ENCODE measurements at regions not wholly inside any gene's neighbourhood (a gene's known extent, or its start where the extent isn't known, plus 50 kb on each side); places are given as distances from the start of the nearest gene placed in this dataset.
A peak's percentile ranks its signal among the peaks of the same experiment; 100 is the strongest.
"Not testable (repeated sequence)": the region's sequence is repeated elsewhere in the genome, so short reads cannot be mapped to it uniquely, and the experiment has no call there.

DNA sequence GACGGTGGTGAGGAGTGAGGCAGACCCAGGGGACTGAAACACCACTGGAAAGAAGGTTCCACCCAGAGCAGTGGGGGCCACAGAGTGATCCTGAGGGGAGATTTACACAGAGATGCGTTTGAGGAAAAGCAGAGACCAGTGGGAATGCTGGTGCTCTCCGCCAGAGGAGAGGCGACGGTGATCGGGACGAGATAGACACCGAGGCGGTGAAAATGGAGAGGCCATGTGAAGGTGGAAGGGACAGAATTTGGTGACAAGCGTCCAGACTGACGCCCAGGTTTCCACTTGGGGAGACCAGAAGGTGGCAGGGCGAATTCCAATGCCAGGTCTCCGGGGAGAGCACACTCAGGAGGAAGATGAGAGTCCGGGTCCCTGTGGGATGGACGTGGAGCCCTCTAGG is 374.8 kb downstream of the CNTNAP3B start:
- DNase-seq: not testable (repeated sequence)

GRCh38 chr9:41741897-41742296 is 387.3 kb downstream of the CNTNAP3B start:
- not testable (repeated sequence) for DNase-seq

DNA sequence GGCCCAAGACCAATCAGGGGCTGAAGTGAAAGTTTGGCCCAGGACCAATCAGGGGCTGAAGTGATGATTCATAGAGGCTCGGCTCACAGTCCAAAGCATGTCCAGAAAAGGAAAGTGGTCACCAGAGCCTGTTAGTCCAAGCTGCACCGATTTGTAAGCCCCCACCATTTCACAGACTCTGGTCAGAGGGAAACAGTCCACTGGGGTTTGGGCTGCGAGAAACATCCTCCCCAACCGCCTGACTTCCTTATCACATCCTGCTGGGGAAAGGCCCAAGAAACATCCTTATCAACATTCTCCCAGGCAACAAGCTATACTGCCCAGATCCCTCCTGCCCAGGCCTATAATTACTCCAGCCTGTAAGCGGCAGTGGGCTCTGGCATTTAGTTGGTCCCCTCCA is 388.1 kb downstream of the CNTNAP3B start:
- not testable (repeated sequence) for DNase-seq

- DNase-seq: not testable (repeated sequence)
Observed at GRCh38 chr9:41738681-41739080, 390.5 kb downstream of the CNTNAP3B start.

DNA sequence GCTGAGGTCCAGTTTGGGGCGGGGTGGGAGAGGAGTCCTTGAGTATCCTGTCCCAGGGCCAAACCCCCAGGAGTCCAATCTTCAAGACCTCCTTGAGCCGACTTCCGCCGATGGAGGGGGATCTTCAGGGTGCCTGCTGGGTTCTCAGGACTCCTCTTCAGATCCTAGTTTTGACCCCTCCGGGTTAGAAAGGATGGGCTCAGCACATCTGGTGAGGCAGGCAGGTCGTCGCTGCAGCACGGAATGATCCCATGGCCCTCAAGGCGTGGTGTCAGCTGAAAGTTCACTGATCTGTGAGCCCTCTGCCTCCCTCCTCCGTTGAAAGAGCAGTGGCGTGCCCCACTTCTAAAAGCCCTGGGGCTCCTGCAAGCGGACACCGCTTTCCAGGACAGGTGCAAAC is 430.0 kb downstream of the CNTNAP3B start:
- DNase-seq: not testable (repeated sequence)

DNA sequence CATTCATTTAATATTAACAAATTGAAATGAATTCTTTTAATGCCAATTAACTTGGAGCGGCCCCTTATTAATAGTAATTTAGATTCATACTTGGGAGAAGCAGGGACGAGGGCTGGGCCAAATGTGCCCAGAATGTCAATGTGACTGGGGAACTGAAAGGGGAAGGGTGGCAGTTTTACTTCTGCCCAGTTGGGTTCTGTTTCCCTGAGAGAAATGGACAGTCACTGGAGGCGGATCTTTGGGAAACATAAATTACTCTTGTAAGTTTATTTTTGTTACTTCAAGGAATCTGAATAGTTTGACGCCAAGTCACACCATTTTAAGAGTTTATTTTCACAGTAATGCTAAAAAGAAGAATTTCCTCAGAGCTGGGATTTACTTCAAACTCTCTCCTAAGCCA is 432.1 kb downstream of the CNTNAP3B start:
- DNase-seq: not testable (repeated sequence)

DNA sequence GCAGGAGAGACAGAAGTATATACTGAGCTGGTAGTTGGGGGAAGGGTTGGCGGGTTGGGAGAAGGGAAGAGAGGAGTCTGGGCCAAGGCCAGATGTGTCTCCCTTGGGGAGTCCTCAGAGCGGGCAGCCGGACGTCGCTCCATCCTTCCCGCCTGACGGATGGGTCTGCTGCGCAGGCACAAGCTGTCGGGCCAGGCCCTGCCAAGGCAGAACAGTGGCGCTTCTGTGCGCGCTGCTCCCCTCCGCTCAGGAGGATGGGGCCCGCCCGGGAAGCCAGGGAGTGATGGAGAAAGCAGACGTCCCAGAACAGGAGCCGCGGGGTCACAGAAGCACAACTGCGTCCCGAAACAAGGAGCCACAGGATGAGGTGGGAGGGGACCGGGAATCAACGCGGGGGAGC is 449.9 kb downstream of the CNTNAP3B start:
- DNase-seq: not testable (repeated sequence)

DNA sequence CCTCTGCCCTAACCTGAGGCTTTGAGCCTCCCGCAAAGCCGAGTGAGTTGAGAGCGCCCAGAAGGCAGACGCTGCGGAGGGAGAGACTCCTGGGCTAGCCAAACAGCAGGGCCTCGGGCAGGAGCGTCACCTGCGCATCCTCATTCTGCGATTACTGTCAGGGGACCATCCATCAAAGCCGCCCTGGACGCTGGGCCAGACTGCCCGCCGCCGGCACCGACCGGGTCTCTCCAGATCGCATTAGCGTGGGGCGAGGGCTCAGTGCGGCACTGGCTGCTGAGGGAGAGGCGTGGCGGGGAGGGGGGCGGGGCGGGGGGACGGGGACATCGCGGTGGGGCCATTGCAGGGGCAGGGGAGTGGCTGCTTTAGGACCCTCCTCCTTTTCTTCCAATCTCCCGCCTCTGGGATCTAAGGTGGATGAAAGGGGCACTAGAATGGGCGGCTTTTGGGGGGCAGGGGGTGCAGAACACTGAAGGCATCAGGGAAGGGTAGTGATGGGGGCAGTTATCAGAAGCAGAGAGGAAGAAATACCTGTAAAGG is 465.7 kb downstream of the CNTNAP3B start:
- not testable (repeated sequence) for DNase-seq

DNA sequence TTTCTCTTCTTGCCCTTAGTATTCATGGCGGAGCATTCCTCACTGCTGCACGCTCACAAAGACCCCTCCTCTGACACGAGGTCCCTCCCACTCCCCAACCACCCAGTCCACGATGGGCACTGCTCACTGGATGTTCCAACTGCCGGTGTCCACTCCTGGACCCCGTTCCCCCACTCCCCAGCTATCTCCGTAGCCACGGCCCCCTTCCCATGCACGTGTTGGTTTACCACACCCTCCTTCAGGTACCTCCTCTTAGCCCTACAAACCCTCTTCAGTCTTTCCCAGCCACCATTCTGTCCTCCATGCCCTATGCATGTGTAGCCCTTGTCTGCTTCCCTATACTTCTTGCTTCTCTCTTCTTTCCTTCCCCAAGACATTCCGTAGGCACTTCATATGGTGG is 469.6 kb upstream of the ZNG1F start:
- not testable (repeated sequence) for DNase-seq

- DNase-seq: not testable (repeated sequence)
Observed at GRCh38 chr9:41658116-41658515, 469.0 kb upstream of the ZNG1F start.

DNA sequence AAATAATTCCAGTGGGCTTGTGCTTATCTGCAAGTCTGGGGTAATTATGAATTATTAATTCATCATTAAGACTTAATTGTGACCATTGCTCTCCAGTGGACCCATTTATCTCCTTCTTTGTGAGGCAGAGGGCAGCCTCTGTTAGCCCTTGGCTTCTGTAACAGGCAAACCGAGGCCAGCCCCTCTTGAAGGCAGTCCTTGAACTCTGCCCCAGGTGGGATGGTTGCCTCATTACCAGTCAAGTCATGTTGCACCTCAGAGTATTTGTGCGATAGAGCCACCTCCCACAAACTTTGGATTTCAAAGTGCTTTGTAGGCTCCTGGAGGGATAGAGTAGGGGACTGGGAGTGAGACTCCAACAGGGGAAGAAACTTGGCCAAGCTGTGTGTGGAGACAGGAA is 468.0 kb upstream of the ZNG1F start:
- DNase-seq: not testable (repeated sequence)

GRCh38 chr9:41655071-41655554 is 466.0 kb upstream of the ZNG1F start:
- not testable (repeated sequence) for DNase-seq

DNA sequence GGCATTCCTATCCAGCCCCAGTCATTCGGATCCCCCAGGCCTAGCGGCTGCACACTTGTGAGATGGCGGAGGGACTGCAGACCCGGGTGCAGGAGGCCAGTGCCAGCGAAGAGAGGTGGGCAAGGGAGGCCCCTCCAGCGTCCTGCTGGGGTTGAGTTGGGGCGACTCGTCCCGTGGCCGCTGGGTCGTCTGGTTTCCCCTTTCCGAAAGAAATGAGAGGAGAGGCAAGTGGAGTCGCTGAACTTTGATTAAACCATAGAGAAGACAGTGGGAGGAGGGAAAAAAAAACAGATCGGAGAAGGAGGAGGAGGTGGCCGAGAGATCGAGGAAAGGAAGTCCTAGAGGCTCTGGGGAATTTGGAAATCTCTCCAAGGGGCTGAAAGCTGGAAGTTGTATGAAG is 465.2 kb upstream of the ZNG1F start:
- not testable (repeated sequence) for DNase-seq

DNA sequence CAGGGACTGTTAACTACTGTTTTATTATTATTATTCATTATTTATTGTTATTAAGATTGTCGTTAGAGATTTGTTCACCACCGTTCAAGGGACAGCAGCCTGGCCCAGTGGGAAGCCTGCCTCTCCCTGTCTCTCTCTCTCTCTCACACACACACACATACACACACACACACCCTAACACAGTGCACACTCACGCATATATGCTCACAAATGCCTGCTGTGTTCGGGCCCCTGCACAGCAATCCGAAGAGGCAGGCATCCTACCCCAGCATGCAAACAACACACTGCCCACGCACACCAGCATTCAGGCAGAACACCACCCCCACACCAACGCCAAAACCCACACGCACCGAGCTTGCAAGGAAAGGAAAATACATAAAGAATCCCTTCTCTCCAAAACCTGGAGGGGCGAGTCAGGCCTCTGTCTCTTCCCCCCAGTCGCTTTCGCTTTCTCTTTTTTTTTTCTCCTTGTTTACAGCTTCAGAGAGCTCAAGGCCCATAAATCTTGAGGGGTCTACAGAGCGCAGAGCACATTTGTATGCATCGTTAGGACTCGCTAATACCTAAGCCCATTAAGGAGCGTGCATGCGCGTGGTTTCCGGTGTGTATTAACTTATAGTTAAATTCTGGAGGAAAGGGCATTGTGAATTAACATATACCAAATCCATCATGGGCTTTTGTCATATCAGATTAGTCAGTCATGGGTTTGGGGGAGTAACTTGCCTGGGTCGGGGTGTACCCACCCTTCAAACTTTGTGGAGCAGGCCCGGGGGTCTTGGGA is 464.6 kb upstream of the ZNG1F start:
- DNase-seq: not testable (repeated sequence)

DNA sequence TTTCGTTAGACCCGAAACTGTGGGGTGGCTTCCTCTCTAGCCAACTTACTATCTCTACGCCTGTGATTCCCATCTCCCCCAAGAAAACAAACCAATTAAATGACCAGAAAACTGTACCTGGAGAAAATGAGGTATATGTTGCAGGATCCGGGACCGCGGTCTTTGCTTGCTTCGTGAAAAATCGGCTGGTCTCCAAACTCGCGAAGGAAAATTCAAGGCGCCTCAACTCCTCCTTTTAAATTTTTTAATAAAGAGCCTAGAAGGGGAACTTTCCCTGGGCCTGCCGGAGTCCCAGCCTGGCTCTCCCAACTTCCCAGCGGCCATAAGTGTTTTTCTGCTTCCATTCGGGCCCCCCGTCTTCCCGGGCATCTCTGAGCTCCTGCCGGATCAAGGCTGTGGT is 463.7 kb upstream of the ZNG1F start:
- not testable (repeated sequence) for DNase-seq

DNA sequence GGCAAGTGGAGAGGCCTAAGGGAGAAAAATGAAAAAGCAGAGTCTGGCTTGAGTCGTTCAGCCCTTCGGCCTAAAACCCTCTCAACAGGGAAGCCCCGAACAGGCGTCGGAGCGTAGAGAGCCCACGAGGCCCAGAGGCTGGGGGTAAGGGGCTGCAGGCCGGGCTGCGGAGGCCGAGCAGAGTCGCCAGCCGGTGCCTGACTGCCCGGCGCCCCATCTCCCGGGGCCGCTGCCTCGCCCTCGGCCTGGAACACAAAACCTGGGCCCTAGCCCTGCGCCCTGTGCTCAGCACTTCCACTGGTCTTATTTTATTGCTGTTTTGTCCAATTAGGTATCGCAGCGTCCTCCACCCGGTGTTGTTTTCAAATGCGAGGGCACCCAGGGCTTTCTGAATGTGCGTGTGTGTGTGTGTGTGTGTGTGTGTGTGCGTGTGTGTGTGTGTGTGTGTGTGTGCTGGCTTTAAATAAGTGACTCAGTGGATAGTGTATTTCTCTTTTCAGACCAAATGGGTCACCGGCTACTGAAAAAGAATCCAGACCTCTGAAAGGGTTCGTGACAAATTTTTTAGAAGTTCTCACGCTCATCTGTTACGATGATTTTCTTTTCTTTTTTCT is 463.1 kb upstream of the ZNG1F start:
- DNase-seq: not testable (repeated sequence)

GRCh38 chr9:41650086-41650485 is 461.0 kb upstream of the ZNG1F start:
- not testable (repeated sequence) for DNase-seq

GRCh38 chr9:41648564-41648963 is 459.4 kb upstream of the ZNG1F start:
- peak; percentile 65 for DNase-seq

GRCh38 chr9:41646246-41646645 is 457.1 kb upstream of the ZNG1F start:
- not testable (repeated sequence) for DNase-seq

GRCh38 chr9:41643571-41644279 is 454.6 kb upstream of the ZNG1F start:
- DNase-seq: peak; percentile 69

- DNase-seq: not testable (repeated sequence)
Observed at GRCh38 chr9:41633726-41634125, 444.6 kb upstream of the ZNG1F start.

- DNase-seq: not testable (repeated sequence)
Observed at GRCh38 chr9:41623666-41624065, 434.5 kb upstream of the ZNG1F start.

- DNase-seq: not testable (repeated sequence)
Observed at GRCh38 chr9:41619254-41619653, 430.1 kb upstream of the ZNG1F start.
